MM.1S (cell line): ENCODE measurements at regions not wholly inside any gene's neighbourhood (a gene's known extent, or its start where the extent isn't known, plus 50 kb on each side); places are given as distances from the start of the nearest gene placed in this dataset.

Source experiments
- CTCF ChIP-seq: fragments of 300-600 bp; sonication (generic); IDR thresholded peaks from 2 replicates; pipeline ENCODE4 v1.5.1; 2016; ENCODE audit warnings: antibody characterized with exemption, low read length, mixed read lengths
- EZH2 ChIP-seq: fragments of 300-600 bp; sonication (generic); optimal IDR thresholded peaks from 2 replicates; pipeline ENCODE3; 2017; ENCODE audit warnings: low read depth, mild to moderate bottlenecking, antibody characterized with exemption, low read length, mixed read lengths

DNA sequence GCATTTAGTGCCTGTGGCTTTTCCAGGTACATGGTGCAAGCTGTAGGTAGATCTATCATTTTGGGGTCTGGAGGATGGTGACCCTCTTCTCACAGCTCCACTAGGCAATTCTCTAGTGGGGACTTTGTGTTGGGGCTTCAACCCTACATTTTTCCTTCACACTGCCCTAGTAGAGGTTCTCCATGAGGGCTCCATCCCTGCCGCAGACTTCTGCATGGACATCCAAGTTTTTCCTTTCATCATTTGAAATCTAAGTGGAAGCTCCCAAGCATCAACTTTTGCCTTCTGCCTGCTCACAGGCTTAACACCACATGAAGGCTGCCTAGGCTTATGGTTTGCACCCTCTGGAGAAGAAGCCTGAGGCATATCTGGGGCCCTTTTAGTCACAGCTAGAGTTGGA, 492.7 kb downstream of the PIK3C3 start:
- TF ChIP-seq CTCF = no peak
- no peak for TF ChIP-seq EZH2
